ENCODE measurements at regions not wholly inside any gene's neighbourhood (a gene's known extent, or its start where the extent isn't known, plus 50 kb on each side); places are given as distances from the start of the nearest gene placed in this dataset.
"Not testable (repeated sequence)": the region's sequence is repeated elsewhere in the genome, so short reads cannot be mapped to it uniquely, and the experiment has no call there.

- ATAC-seq (no peak), DNase-seq (no peak)
- H3K9me3 Mint-ChIP-seq, result peaks cover 0 to 8% (median 0%) of the 10 kb centered on the region in 11 donors
- no peak overlapping the region for H3K4me3 ChIP-seq (ENCODE audit: low read length)
- peaks cover 0 to 2% (median 0%) of the 10 kb centered on the region in 7 donors for H3K4me1 Mint-ChIP-seq
- CTCF ChIA-PET, result no interaction called here
- no peaks in the 10 kb centered on the region for H3K27me3 ChIP-seq (ENCODE audit: control insufficient read depth in 2 of 2, insufficient read depth in 2 of 2, low read length in 2 of 2)
- no peaks in the 10 kb centered on the region for H3K36me3 ChIP-seq (ENCODE audit: control insufficient read depth in 2 of 3, insufficient read depth in 3 of 3, low read length in 3 of 3)
- no peaks in the 10 kb centered on the region for H3K27me3 Mint-ChIP-seq
- H3K9me3 ChIP-seq (ENCODE audit: control insufficient read depth in 2 of 3, low read length in 3 of 3), result no peaks in the 10 kb centered on the region
- H3K27ac ChIP-seq (ENCODE audit: low read depth, low read length), result no peak overlapping the region
- POLR2A ChIA-PET, result no interaction called here
- H3K27ac Mint-ChIP-seq, result no peak overlapping the region
- H3K4me1 ChIP-seq (ENCODE audit: control insufficient read depth in 2 of 2, insufficient read depth in 2 of 2, low read length in 2 of 2), result no peaks in the 10 kb centered on the region
- intact Hi-C loops (cut with micrococcal nuclease), result no loop called here
- H3K4me3 Mint-ChIP-seq, result no peak overlapping the region
- H3K36me3 Mint-ChIP-seq, result no peaks in the 10 kb centered on the region
Observed at GRCh38 chr7:13797545-13797944, 191.9 kb downstream of the ETV1 start.

DNA sequence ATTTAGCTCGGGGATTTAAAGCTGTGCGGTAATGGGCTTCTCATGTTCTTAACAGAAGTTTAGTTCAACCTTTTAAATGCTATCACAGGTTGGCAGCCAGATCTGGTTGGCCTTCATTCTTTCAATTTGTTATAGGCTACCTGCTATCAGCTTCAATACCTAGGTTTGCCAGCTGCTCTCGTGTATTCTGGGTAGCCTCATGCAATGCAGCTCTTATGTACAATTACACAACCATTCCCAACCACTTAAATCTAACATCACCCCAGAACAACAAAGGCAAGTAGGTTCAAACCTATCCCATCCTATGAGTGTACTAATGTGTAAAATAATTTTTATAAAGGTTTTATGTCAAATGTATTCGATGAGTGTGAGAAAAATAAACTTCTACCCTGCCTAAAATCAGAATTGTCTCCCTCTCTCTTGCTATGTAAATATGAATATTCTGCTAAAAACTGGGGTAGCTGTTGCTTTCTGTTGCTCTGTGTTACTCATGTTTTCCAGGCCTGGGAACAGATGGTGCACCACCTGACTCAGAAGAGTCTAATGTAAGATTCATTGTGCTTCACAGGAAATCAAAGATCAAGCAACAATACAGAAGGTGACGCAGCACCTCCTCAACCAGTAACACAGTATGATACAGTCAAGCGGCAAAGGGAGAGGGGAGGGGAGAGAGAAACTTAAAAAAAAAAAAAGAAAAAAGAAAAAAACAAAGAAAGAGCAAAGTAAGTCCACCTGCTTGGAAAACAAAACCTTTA is 188.6 kb downstream of the ETV1 start:
- Mint-ChIP-seq H3K9me3 (peaks cover 0 to 15% (median 6%) of the 10 kb centered on the region in 11 donors), H3K36me3 (no peaks in the 10 kb centered on the region), H3K4me3 (no peak overlapping the region), H3K4me1 (peaks cover 0 to 2% (median 0%) of the 10 kb centered on the region in 7 donors), H3K27ac (no peak overlapping the region), H3K27me3 (no peaks in the 10 kb centered on the region)
- Histone ChIP-seq H3K4me1 (ENCODE audit: control insufficient read depth in 2 of 2, insufficient read depth in 2 of 2, low read length in 2 of 2) (no peaks in the 10 kb centered on the region), H3K9me3 (ENCODE audit: control insufficient read depth in 2 of 3, low read length in 3 of 3) (no peaks in the 10 kb centered on the region), H3K27me3 (ENCODE audit: control insufficient read depth in 2 of 2, insufficient read depth in 2 of 2, low read length in 2 of 2) (no peaks in the 10 kb centered on the region), H3K27ac (ENCODE audit: low read depth, low read length) (no peak overlapping the region), H3K36me3 (ENCODE audit: control insufficient read depth in 2 of 3, insufficient read depth in 3 of 3, low read length in 3 of 3) (no peaks in the 10 kb centered on the region), H3K4me3 (ENCODE audit: low read length) (no peak overlapping the region)
- ATAC-seq (no peak), DNase-seq (no peak)
- ChIA-PET POLR2A (no interaction called here), CTCF (interaction anchor here (0.7 kb wide), 1 partner anchor 11 kb away, joined by 3 read pairs; no protein-coding TSS in a partner anchor)
- intact Hi-C loops (cut with micrococcal nuclease), result no loop called here

- no peaks in the 10 kb centered on the region for H3K27me3 ChIP-seq (ENCODE audit: control insufficient read depth in 2 of 2, insufficient read depth in 2 of 2, low read length in 2 of 2)
- POLR2A ChIA-PET, result no interaction called here
- no peak overlapping the region for H3K27ac ChIP-seq (ENCODE audit: low read depth, low read length)
- no peaks in the 10 kb centered on the region for H3K36me3 ChIP-seq (ENCODE audit: control insufficient read depth in 2 of 3, insufficient read depth in 3 of 3, low read length in 3 of 3)
- H3K4me3 ChIP-seq (ENCODE audit: low read length), result no peak overlapping the region
- no peaks in the 10 kb centered on the region for H3K9me3 ChIP-seq (ENCODE audit: control insufficient read depth in 2 of 3, low read length in 3 of 3)
- Mint-ChIP-seq H3K9me3 (peaks cover 0 to 15% (median 8%) of the 10 kb centered on the region in 11 donors), H3K27me3 (no peaks in the 10 kb centered on the region), H3K27ac (no peak overlapping the region), H3K36me3 (no peaks in the 10 kb centered on the region), H3K4me3 (no peak overlapping the region), H3K4me1 (peaks cover 0 to 2% (median 0%) of the 10 kb centered on the region in 7 donors)
- DNase-seq, result no peak
- intact Hi-C loops (cut with micrococcal nuclease), result no loop called here
- no peak for ATAC-seq
- CTCF ChIA-PET, result no interaction called here
- H3K4me1 ChIP-seq (ENCODE audit: control insufficient read depth in 2 of 2, insufficient read depth in 2 of 2, low read length in 2 of 2), result no peaks in the 10 kb centered on the region
Observed at GRCh38 chr7:13801669-13802068, 187.8 kb downstream of the ETV1 start.

- no peak for DNase-seq
- Histone ChIP-seq H3K36me3 (ENCODE audit: control insufficient read depth in 2 of 3, insufficient read depth in 3 of 3, low read length in 3 of 3) (no peaks in the 10 kb centered on the region), H3K27ac (ENCODE audit: low read depth, low read length) (no peak overlapping the region), H3K9me3 (ENCODE audit: control insufficient read depth in 2 of 3, low read length in 3 of 3) (no peaks in the 10 kb centered on the region), H3K27me3 (ENCODE audit: control insufficient read depth in 2 of 2, insufficient read depth in 2 of 2, low read length in 2 of 2) (no peaks in the 10 kb centered on the region), H3K4me1 (ENCODE audit: control insufficient read depth in 2 of 2, insufficient read depth in 2 of 2, low read length in 2 of 2) (no peaks in the 10 kb centered on the region), H3K4me3 (ENCODE audit: low read length) (no peak overlapping the region)
- H3K9me3 Mint-ChIP-seq, result peaks cover 0 to 13% (median 5%) of the 10 kb centered on the region in 11 donors
- ChIA-PET POLR2A (no interaction called here), CTCF (no interaction called here)
- H3K4me1 Mint-ChIP-seq, result peaks cover 0 to 2% (median 0%) of the 10 kb centered on the region in 7 donors
- intact Hi-C loops (cut with micrococcal nuclease), result no loop called here
- no peak overlapping the region for H3K4me3 Mint-ChIP-seq
- H3K36me3 Mint-ChIP-seq, result no peaks in the 10 kb centered on the region
- H3K27ac Mint-ChIP-seq, result no peak overlapping the region
- no peak for ATAC-seq
- H3K27me3 Mint-ChIP-seq, result no peaks in the 10 kb centered on the region
Observed at GRCh38 chr7:13802651-13803050, 186.8 kb downstream of the ETV1 start.

- H3K4me3 Mint-ChIP-seq, result no peak overlapping the region
- no peak for DNase-seq
- ATAC-seq, result no peak
- H3K27me3 ChIP-seq (ENCODE audit: control insufficient read depth in 2 of 2, insufficient read depth in 2 of 2, low read length in 2 of 2), result no peaks in the 10 kb centered on the region
- no peaks in the 10 kb centered on the region for H3K4me1 ChIP-seq (ENCODE audit: control insufficient read depth in 2 of 2, insufficient read depth in 2 of 2, low read length in 2 of 2)
- no peak overlapping the region for H3K27ac ChIP-seq (ENCODE audit: low read depth, low read length)
- ChIA-PET CTCF (no interaction called here), POLR2A (no interaction called here)
- no peaks in the 10 kb centered on the region for H3K27me3 Mint-ChIP-seq
- peaks cover 0 to 13% (median 5%) of the 10 kb centered on the region in 11 donors for H3K9me3 Mint-ChIP-seq
- no peaks in the 10 kb centered on the region for H3K36me3 ChIP-seq (ENCODE audit: control insufficient read depth in 2 of 3, insufficient read depth in 3 of 3, low read length in 3 of 3)
- H3K4me3 ChIP-seq (ENCODE audit: low read length), result no peak overlapping the region
- no peaks in the 10 kb centered on the region for H3K36me3 Mint-ChIP-seq
- peaks cover 0 to 2% (median 0%) of the 10 kb centered on the region in 7 donors for H3K4me1 Mint-ChIP-seq
- H3K9me3 ChIP-seq (ENCODE audit: control insufficient read depth in 2 of 3, low read length in 3 of 3), result no peaks in the 10 kb centered on the region
- intact Hi-C loops (cut with micrococcal nuclease), result no loop called here
- H3K27ac Mint-ChIP-seq, result no peak overlapping the region
Observed at GRCh38 chr7:13803134-13803533, 186.3 kb downstream of the ETV1 start.

DNA sequence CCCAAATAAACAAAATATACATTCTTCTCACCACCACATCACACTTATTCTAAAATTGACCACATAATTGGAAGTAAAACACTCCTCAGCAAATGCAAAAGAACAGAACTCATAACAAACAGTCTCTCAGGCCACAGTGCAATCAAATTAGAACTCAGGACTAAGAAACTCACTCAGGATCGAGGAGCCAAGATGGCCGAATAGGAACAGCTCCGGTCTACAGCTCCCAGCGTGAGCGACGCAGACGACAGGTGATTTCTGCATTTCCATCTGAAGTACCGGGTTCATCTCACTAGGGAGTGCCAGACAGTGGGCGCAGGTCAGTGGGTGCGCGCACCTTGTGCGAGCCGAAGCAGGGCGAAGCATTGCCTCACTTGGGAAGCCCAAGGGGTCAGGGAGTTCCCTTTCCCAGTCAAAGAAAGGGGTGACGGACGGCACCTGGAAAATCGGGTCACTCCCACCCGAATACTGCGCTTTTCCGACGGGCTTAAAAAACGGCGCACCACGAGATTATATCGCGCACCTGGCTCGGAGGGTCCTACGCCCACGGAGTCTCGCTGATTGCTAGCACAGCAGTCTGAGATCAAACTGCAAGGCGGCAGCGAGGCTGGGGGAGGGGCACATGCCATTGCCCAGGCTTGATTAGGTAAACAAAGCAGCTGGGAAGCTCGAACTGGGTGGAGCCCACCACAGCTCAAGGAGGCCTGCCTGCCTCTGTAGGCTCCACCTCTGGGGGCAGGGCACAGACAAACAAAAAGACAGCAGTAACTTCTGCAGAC is 183.2 kb downstream of the ETV1 start:
- ATAC-seq; H3K4me3 ChIP-seq (ENCODE audit: low read length); H3K27me3 Mint-ChIP-seq; DNase-seq; H3K4me1 ChIP-seq (ENCODE audit: control insufficient read depth in 2 of 2, insufficient read depth in 2 of 2, low read length in 2 of 2); H3K27ac Mint-ChIP-seq; POLR2A ChIA-PET; H3K36me3 ChIP-seq (ENCODE audit: control insufficient read depth in 2 of 3, insufficient read depth in 3 of 3, low read length in 3 of 3); H3K27me3 ChIP-seq (ENCODE audit: control insufficient read depth in 2 of 2, insufficient read depth in 2 of 2, low read length in 2 of 2); H3K36me3 Mint-ChIP-seq; H3K9me3 ChIP-seq (ENCODE audit: control insufficient read depth in 2 of 3, low read length in 3 of 3); H3K4me1 Mint-ChIP-seq; H3K4me3 Mint-ChIP-seq; H3K27ac ChIP-seq (ENCODE audit: low read depth, low read length); intact Hi-C loops (cut with micrococcal nuclease): not testable (repeated sequence)
- H3K9me3 Mint-ChIP-seq, result peaks cover 0 to 13% (median 7%) of the 10 kb centered on the region in 11 donors
- CTCF ChIA-PET, result interaction anchor here (0.7 kb wide), 1 partner anchor 920 kb away, joined by 7 read pairs; no protein-coding TSS in a partner anchor
